SKM-1 treated with dmso at 0.1 percent for 144 hours (cell line): ENCODE measurements at regions not wholly inside any gene's neighbourhood (a gene's known extent, or its start where the extent isn't known, plus 50 kb on each side); places are given as distances from the start of the nearest gene placed in this dataset.
"Not testable (repeated sequence)": the region's sequence is repeated elsewhere in the genome, so short reads cannot be mapped to it uniquely, and the experiment has no call there.

Source experiments
- DNase-seq: peaks from one replicate; lab custom pipeline; 2025; ENCODE audit not compliant: unreplicated experiment; lab: John Stamatoyannopoulos, UW

DNA sequence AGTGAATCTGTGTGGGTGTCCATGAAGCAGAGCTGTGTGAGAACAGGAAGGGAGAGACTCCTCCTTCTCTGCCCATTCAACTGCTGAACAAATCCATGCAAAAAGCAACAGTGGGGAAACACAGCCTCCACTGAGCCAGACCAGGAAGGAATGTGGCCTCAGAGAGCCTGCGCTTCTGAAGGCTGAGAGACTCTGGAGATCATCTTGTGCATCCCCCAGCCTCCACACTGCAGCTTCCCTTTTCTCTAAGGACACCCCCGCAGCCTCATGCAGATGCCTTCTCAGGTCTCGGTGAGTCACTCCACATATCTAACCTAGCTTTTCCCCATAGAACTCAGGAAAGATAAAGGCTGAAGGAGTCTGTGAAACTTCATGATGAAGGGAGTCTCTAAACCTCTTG is 402.9 kb downstream of the TNS1 start:
- DNase-seq = no peak

- no peak for DNase-seq
Observed at GRCh38 chr2:217597681-217598080, 405.1 kb downstream of the TNS1 start.

GRCh38 chr2:217597145-217597544 is 405.6 kb downstream of the TNS1 start:
- no peak for DNase-seq

GRCh38 chr2:217593732-217594131 is 409.1 kb downstream of the TNS1 start:
- peak; percentile 1 for DNase-seq

DNA sequence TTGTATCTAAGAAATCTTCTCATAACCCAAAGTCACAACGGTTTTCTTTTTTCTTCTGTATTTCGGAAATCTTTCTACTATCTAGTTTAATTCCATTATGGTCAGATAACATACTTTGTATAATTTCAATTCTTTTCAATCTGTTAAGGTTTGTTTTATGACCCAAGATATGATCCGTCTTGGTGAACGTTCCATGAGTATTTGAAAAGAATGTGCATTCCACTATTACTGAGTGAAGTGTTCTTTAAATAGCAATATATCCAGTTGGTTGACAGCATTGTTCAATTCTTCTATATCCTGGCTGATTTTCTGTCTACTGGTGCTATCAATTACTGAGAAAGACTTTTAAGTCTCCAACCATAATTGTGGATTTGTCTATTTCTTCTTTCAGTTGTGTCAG is 414.5 kb downstream of the TNS1 start:
- DNase-seq = no peak

DNA sequence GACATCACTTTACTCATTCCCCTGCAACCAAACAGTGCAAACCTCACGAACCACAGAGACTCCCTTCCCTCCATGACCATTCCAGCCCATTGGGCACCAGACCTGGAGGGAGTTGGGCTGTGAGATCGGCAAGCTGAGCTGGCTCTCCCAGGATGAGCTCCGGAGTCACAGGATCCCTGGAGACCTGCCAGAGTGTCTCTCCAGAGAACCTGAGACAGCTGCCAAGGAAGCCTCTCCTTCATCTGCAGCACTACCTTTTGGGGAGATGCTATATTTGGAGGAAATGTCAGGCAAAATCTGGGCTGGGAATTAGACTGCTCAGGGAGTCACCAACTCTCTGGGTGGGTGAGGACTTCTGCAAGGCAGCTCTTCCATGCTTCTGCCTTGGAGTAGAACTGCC is 417.4 kb downstream of the TNS1 start:
- DNase-seq = no peak

DNA sequence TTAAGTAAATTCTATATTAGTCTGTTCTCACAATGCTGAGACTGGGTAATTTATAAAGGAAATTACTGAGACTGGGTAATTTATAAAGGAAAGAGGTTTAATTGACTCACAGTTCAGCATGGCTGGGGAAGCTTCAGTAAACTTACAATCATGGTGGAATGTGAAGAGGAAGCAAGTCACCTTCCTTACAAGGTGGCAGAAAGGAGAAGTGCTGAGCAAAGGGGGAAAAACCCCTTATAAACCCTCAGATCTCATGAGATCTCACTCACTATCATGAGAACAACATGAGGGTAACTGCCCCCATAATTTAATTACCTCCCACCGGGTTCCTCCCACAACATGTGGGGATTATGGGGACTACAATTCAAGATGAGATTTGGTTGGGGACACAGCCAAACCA is 422.4 kb downstream of the TNS1 start:
- DNase-seq = not testable (repeated sequence)

GRCh38 chr2:217573571-217573970 is 429.2 kb downstream of the TNS1 start:
- no peak for DNase-seq

GRCh38 chr2:217570394-217570793 is 432.4 kb downstream of the TNS1 start:
- no peak for DNase-seq

- DNase-seq = no peak
Observed at GRCh38 chr2:217568289-217568971, 434.4 kb downstream of the TNS1 start.

DNA sequence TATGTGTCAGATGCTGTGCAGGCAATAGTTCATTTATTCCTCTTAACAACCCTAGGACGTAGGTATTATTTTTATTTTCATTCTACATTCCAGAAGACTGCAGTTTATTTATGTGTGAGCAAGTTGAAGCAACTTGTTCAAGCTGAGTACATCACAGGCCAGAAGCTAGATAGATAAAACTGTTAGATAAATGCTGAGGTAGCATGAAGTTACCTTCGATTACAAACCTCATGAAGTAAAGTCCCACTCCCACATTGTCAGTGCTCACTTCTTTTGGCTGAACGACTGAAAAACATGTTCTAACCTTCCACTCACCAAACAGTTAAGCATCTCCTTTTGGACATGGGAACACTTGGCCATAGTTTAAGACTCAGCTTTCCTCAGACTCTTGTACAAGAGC is 439.2 kb downstream of the TNS1 start:
- no peak for DNase-seq

GRCh38 chr2:217562871-217563480 is 439.8 kb downstream of the TNS1 start:
- DNase-seq = no peak

DNA sequence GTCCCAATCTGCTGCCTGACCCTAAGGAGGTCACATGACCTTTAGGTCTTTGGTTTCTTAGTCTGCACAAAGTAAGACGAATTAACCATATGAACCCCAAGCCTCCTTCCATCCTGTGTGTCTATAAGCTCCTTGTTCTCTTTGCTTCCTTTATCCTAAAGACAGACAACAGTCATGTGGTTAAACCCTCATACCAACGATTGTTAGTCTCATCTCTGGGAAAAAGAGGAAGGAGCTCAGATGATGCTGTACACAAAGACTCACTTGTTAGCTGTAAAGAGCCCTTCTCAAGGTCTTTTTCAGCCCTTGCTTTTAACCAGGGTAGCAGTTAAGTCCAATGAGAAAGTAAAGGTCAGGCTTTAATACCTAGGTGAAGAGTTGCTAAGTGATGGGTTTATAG is 443.7 kb downstream of the TNS1 start:
- no peak for DNase-seq

GRCh38 chr2:217555081-217555876 is 447.5 kb downstream of the TNS1 start:
- no peak for DNase-seq

GRCh38 chr2:217553679-217554078 is 449.1 kb downstream of the TNS1 start:
- no peak for DNase-seq

DNA sequence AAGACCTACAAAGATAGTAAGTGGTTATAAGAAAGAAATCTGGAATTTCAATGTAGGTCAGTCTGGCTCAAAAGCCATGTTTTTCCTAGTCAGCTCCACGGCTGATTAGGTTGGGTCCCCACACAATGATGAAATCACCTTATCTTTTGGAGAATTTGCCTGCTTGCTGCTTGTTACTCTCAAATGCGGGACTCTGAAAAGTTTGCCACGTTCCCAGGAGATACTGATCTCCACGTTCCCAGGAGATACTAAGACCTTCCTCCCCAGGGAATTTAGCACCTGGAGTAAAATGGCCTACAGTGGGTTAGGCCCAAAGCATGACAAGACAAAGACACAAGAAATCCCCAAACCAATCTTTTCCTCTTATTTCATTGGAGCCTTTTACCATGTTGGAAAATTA is 449.6 kb downstream of the TNS1 start:
- no peak for DNase-seq

- no peak for DNase-seq
Observed at GRCh38 chr2:217552081-217552480, 450.7 kb downstream of the TNS1 start.

DNA sequence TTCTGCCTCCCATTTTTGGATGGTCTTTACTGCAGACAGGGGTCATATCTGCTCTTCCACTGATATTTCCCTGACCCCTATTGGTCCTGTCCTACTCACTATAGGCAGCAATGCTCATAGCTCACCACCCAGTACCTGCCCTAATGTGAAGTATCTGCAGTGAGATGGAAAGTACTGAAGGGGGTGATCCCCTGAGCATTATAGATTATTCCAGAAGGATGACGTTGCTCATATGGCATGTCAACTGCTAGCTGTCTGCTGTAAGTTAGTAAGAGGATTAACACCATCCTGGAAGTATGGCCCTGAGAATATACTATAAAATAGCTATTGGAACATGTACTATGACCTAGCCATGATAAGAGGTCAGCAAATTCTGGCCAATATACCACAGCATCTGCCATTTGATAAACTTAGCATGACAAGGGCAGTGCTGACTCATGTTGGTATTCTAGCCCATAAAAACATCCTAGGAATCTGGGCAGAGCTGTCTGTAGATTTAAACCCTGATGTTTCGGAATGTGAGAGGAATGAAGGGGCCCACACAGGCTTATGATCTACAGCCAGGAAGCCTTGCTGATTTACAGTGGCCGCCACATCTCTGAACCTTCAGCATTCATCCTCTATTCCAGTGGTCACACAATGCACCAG is 451.4 kb downstream of the TNS1 start:
- DNase-seq = no peak

DNA sequence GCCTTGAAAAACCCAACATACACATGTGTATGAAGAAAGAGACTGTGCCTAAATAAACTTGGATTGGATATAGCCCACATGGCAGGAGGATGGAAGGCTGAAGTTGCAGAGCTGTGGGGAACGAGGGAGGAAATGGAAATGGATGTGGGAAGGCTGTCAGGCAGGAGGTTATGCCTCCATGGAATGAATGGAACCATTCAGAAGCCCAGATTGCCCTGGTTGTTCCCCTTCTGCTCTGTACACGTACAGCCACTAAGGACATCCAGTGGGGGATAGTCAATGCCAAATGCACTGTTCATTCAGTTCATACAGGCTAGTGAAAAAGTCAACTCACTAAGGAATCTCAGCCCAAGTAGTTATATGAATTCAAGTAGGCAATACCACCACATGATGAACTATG is 463.7 kb downstream of the TNS1 start:
- no peak for DNase-seq

DNA sequence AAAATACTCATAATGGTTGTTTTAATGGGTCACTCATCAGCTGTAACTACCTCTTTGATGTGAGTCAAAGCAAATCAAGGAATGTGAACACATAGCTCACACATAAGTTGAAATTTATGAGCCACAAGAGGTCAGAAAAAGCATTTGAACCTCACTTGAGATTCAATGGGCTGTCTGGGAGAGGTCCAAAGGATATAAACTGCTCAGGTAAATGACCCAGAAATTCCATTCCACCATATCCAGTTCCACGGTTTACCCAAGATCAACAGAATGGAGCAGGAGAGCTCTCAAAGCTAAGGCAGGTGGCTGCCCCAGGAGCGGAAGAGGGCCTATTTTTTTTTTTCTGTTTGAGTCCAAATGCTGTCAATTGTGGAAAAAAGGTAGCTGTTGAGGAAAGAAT is 464.1 kb downstream of the TNS1 start:
- DNase-seq = no peak

DNA sequence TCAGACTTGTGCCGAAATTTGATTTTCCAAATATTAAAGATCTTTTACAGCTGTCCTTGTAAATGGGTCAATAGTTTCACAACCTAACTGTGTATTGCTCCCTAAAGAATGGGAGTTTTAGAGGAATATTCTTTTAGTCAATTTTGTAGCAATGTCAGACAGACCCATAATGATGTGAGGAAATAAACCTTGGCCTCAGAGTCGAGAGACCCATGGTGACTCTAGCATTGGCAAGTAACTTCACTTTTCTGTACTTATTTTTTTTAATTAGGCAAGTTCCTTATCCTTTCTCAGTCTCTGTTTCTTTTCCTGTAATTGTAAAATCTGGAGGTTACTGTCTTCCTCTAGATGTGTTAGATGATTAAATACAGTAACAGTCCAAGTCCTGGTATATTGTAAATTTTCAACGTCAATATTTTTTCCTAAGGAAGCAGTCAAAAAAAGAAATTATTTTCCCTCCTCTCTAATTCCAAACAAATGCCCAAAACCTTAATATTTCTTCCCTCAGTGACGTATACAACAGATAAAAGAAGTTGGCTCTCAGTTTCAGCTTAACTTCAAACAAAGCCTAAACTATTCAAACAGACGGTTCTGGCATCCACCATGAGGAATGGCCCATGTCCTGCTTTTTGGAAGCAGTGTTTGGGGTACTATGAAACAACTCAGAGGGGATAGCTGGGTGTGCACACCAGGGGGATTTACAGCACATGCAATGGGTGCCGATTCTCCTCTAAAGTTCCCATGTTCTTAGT is 466.7 kb downstream of the TNS1 start:
- no peak for DNase-seq
